GM23338 (cell line): ENCODE measurements at regions not wholly inside any gene's neighbourhood (a gene's known extent, or its start where the extent isn't known, plus 50 kb on each side); places are given as distances from the start of the nearest gene placed in this dataset.
"Not testable (repeated sequence)": the region's sequence is repeated elsewhere in the genome, so short reads cannot be mapped to it uniquely, and the experiment has no call there.

Experiments used
- ATAC-seq: fragments of 200-7000 bp; cut with Tn5 transposase; 3 replicates; pipeline ENCODE4 v1.9.1; 2020
- DNase-seq: peaks from one replicate; pipeline ENCODE4 v3.0.0-alpha.2; 2015; ENCODE audit warnings: low spot score
- H2AFZ ChIP-seq: fragments of 200-600 bp; sonication (generic); 2 replicates; pipeline ENCODE4 v1.8.0; 2016; ENCODE audit warnings: antibody characterized with exemption, mild to moderate bottlenecking, moderate library complexity
- H3F3A ChIP-seq: fragments of 200-600 bp; sonication (generic); replicated peaks from 2 replicates; pipeline ENCODE4 v1.8.0; 2017; ENCODE audit warnings: antibody characterized with exemption, mixed run types, low read depth
- H3K27ac ChIP-seq: fragments of 200-600 bp; sonication (generic); 2 replicates; pipeline ENCODE4 v1.6.1; 2016; ENCODE audit warnings: low read depth
- H3K27me3 ChIP-seq: fragments of 200-600 bp; sonication (generic); 2 replicates; pipeline ENCODE4 v1.8.0; 2016; ENCODE audit warnings: mild to moderate bottlenecking, mixed run types, moderate library complexity; ENCODE audit not compliant: insufficient read depth
- H3K36me3 ChIP-seq: fragments of 200-600 bp; sonication (generic); 2 replicates; pipeline ENCODE4 v1.8.0; 2016; ENCODE audit warnings: mild to moderate bottlenecking; ENCODE audit not compliant: insufficient read depth
- H3K4me1 ChIP-seq: fragments of 200-600 bp; sonication (generic); 2 replicates; pipeline ENCODE4 v1.8.0; 2016; ENCODE audit warnings: mild to moderate bottlenecking, moderate library complexity; ENCODE audit not compliant: insufficient read depth
- H3K4me2 ChIP-seq: fragments of 200-600 bp; sonication (generic); 2 replicates; pipeline ENCODE4 v1.7.1; 2017; ENCODE audit warnings: mixed run types
- H3K4me3 ChIP-seq: fragments of 200-600 bp; sonication (generic); 2 replicates; pipeline ENCODE4 v1.6.1; 2016; ENCODE audit warnings: mixed run types
- H3K79me2 ChIP-seq: fragments of 200-600 bp; sonication (generic); replicated peaks from 2 replicates; pipeline ENCODE4 v1.8.0; 2017; ENCODE audit warnings: mild to moderate bottlenecking; ENCODE audit not compliant: insufficient read depth
- H3K9me2 ChIP-seq: fragments of 200-600 bp; sonication (generic); 2 replicates; pipeline ENCODE4 v1.8.0; 2017; ENCODE audit not compliant: insufficient read depth
- H4K20me1 ChIP-seq: fragments of 200-600 bp; sonication (generic); replicated peaks from 2 replicates; pipeline ENCODE4 v1.8.0; 2017; ENCODE audit warnings: mild to moderate bottlenecking; ENCODE audit not compliant: insufficient read depth
- H3K27ac Mint-ChIP-seq: 2 replicates; pipeline ENCODE4 v1.8.0; 2020; ENCODE audit warnings: inconsistent platforms, mild to moderate bottlenecking, moderate library complexity, mixed read lengths
- H3K27me3 Mint-ChIP-seq: 3 replicates; pipeline ENCODE4 v1.8.0; 2022; ENCODE audit warnings: low read depth, mild to moderate bottlenecking, moderate library complexity, mixed read lengths, inconsistent platforms; ENCODE audit not compliant: insufficient read depth, poor library complexity
- H3K36me3 Mint-ChIP-seq: 3 replicates; pipeline ENCODE4 v1.8.0; 2021; ENCODE audit warnings: low read depth, mild to moderate bottlenecking, inconsistent platforms, moderate library complexity, mixed read lengths
- H3K4me1 Mint-ChIP-seq: 3 replicates; pipeline ENCODE4 v1.8.0; 2020; ENCODE audit warnings: mild to moderate bottlenecking, inconsistent platforms, mixed read lengths
- H3K4me3 Mint-ChIP-seq: 3 replicates; pipeline ENCODE4 v1.8.0; 2021; ENCODE audit warnings: moderate library complexity, mild to moderate bottlenecking, inconsistent platforms, mixed read lengths
- H3K9me3 Mint-ChIP-seq: 3 replicates; pipeline ENCODE4 v1.8.0; 2020; ENCODE audit warnings: moderate library complexity, mild to moderate bottlenecking, inconsistent platforms, mixed read lengths
- CREB1 ChIP-seq: fragments of 250-450 bp; sonication (Bioruptor Pico); IDR thresholded peaks from 2 replicates; pipeline ENCODE4 v1.5.0; 2020; ENCODE audit warnings: low read depth, mild to moderate bottlenecking, moderate library complexity
- EZH2phosphoT487 ChIP-seq: fragments of 200-600 bp; sonication (generic); IDR thresholded peaks from one replicate; pipeline ENCODE4 v1.8.1; 2018; ENCODE audit warnings: antibody characterized with exemption; ENCODE audit not compliant: unreplicated experiment
- JUNB ChIP-seq: IDR thresholded peaks from one replicate; pipeline ENCODE4 v1.6.1; 2016; ENCODE audit warnings: antibody characterized with exemption; ENCODE audit not compliant: unreplicated experiment
- POLR2AphosphoS5 ChIP-seq: IDR thresholded peaks from 2 replicates; pipeline ENCODE4 v1.6.1; 2016; ENCODE audit warnings: antibody characterized with exemption, low read depth
- STAT1 ChIP-seq: IDR thresholded peaks from one replicate; pipeline ENCODE4 v1.6.1; 2016; ENCODE audit warnings: antibody characterized with exemption; ENCODE audit not compliant: unreplicated experiment
- ZNF331 ChIP-seq: fragments of 250-450 bp; sonication (Bioruptor Pico); IDR thresholded peaks from 2 replicates; pipeline ENCODE4 v1.5.0; 2020; ENCODE audit warnings: low read depth, mild to moderate bottlenecking, moderate library complexity
- TF ChIP-seq, protein P1 (sequence below): IDR thresholded peaks from one replicate; pipeline ENCODE4 v1.6.1; 2018; ENCODE audit warnings: antibody characterized with exemption; ENCODE audit not compliant: unreplicated experiment
- TF ChIP-seq, protein P2 (sequence below), 2 experiments: fragments of 200-600 bp in 1 of 2; sonication (generic) in 1 of 2; conservative IDR thresholded peaks; 2 replicates each; pipeline versions ENCODE4 v1.5.1 to v1.6.1; 2016 to 2017; ENCODE audit warnings: antibody characterized with exemption in 2 of 2, low read depth in 2 of 2, mild to moderate bottlenecking in 2 of 2, moderate library complexity in 1 of 2

DNA sequence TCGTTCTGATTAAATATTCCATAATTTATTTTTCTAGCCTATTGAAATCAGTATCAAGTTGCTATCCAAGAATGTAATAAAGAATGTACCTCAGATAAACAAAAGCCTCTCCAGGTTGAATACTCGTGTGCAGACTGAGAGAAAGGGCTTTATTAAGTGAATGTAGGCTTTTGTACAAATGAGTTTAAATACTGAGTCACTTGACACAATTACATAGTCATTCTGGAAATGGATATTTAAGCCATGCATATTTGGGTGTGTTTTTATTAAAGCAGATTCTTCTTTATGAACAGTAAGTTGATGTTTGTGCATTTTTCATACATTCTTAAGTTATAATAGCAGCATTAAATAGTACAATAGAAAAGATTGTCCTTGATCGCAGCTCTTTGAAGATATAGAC is 139.8 kb upstream of the GK2 start:
- no peaks in the 10 kb centered on the region for H3F3A ChIP-seq
- no peak overlapping the region for H3K27ac ChIP-seq
- H3K79me2 ChIP-seq, result peaks cover 27% of the 10 kb centered on the region
- ATAC-seq (no peak), DNase-seq (no peak)
- Mint-ChIP-seq H3K27ac (no peak overlapping the region), H3K9me3 (peaks cover 13% of the 10 kb centered on the region; the same call in 2 of the 3 replicates), H3K4me1 (peaks cover 15% of the 10 kb centered on the region), H3K4me3 (no peak overlapping the region), H3K36me3 (peaks cover 13% of the 10 kb centered on the region; the same call in 2 of the 3 replicates), H3K27me3 (no peaks in the 10 kb centered on the region)
- H3K36me3 ChIP-seq, result peaks cover 12% of the 10 kb centered on the region; the same call in 1 of the 2 replicates
- H3K9me2 ChIP-seq, result no peaks in the 10 kb centered on the region
- H2AFZ ChIP-seq, result no peak overlapping the region
- H3K4me2 ChIP-seq, result no peak overlapping the region
- H3K4me1 ChIP-seq, result peaks cover 4% of the 10 kb centered on the region; the same call in 1 of the 2 replicates
- H4K20me1 ChIP-seq, result no peaks in the 10 kb centered on the region
- H3K4me3 ChIP-seq, result no peak overlapping the region
- TF ChIP-seq ZNF331 (CRISPR knock-in tag), result no peak
- TF ChIP-seq POLR2AphosphoS5, result no peak
- TF ChIP-seq STAT1, result no peak
- no peak for TF ChIP-seq EZH2phosphoT487
- TF ChIP-seq, protein P1, sequence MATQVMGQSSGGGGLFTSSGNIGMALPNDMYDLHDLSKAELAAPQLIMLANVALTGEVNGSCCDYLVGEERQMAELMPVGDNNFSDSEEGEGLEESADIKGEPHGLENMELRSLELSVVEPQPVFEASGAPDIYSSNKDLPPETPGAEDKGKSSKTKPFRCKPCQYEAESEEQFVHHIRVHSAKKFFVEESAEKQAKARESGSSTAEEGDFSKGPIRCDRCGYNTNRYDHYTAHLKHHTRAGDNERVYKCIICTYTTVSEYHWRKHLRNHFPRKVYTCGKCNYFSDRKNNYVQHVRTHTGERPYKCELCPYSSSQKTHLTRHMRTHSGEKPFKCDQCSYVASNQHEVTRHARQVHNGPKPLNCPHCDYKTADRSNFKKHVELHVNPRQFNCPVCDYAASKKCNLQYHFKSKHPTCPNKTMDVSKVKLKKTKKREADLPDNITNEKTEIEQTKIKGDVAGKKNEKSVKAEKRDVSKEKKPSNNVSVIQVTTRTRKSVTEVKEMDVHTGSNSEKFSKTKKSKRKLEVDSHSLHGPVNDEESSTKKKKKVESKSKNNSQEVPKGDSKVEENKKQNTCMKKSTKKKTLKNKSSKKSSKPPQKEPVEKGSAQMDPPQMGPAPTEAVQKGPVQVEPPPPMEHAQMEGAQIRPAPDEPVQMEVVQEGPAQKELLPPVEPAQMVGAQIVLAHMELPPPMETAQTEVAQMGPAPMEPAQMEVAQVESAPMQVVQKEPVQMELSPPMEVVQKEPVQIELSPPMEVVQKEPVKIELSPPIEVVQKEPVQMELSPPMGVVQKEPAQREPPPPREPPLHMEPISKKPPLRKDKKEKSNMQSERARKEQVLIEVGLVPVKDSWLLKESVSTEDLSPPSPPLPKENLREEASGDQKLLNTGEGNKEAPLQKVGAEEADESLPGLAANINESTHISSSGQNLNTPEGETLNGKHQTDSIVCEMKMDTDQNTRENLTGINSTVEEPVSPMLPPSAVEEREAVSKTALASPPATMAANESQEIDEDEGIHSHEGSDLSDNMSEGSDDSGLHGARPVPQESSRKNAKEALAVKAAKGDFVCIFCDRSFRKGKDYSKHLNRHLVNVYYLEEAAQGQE, result no peak
- TF ChIP-seq, protein P2, sequence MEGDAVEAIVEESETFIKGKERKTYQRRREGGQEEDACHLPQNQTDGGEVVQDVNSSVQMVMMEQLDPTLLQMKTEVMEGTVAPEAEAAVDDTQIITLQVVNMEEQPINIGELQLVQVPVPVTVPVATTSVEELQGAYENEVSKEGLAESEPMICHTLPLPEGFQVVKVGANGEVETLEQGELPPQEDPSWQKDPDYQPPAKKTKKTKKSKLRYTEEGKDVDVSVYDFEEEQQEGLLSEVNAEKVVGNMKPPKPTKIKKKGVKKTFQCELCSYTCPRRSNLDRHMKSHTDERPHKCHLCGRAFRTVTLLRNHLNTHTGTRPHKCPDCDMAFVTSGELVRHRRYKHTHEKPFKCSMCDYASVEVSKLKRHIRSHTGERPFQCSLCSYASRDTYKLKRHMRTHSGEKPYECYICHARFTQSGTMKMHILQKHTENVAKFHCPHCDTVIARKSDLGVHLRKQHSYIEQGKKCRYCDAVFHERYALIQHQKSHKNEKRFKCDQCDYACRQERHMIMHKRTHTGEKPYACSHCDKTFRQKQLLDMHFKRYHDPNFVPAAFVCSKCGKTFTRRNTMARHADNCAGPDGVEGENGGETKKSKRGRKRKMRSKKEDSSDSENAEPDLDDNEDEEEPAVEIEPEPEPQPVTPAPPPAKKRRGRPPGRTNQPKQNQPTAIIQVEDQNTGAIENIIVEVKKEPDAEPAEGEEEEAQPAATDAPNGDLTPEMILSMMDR (conservative IDR thresholded peaks at IDR 0.05; ENCODE audit: low read depth in 2 of 2), result no peak
- no peak for TF ChIP-seq JUNB
- TF ChIP-seq CREB1 (CRISPR knock-in tag), result no peak
- no peaks in the 10 kb centered on the region for H3K27me3 ChIP-seq

DNA sequence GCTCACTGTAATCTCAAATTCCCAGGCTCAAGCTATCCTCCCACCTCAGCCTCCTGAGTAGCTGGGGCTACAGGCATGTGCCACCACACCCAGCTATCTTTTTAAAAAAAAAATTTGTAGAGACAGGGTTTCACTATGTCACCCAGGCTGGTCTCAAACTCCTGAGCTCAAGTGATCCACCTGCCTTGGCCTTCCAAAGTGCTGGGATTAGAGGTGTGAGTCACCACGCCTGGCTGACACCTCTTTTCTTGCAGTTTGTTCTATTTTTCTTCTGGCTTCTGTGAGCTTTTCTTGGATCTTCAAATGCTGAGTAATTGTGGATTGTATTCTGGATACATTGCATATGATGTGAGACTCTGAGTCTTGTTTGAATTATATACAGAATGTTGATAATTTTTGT is 137.3 kb upstream of the GK2 start:
- H3K79me2 ChIP-seq, result peaks cover 12% of the 10 kb centered on the region
- H3K36me3 Mint-ChIP-seq, H3K9me2 ChIP-seq, H3K27me3 ChIP-seq, H3K4me1 Mint-ChIP-seq, H3K27me3 Mint-ChIP-seq, H3K9me3 Mint-ChIP-seq, H3K36me3 ChIP-seq, H4K20me1 ChIP-seq, H3K4me1 ChIP-seq, DNase-seq, H3K4me3 ChIP-seq, H2AFZ ChIP-seq, H3K4me3 Mint-ChIP-seq, H3K27ac ChIP-seq, H3F3A ChIP-seq, ATAC-seq, H3K27ac Mint-ChIP-seq, H3K4me2 ChIP-seq: not testable (repeated sequence)
